ENCODE measurements at regions not wholly inside any gene's neighbourhood (a gene's known extent, or its start where the extent isn't known, plus 50 kb on each side); places are given as distances from the start of the nearest gene placed in this dataset.

DNA sequence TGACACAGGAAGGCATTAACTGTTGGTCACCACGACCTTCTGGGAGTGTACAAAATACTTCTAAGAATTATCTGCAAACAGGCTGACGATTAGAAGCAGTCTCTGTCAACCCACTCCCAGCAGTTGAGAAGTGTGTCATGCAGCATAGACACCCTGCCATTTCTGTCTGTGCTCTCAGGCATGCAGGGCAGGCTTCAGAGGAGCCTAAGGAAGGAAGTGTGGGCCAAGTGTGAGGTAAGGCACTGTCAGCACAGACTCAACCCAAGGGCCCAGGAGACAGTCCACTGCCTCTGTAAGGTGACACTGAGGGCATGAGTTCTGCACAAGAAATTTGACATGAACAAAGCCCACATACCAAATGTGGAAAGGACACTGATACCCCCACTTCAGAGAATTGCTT is 109.0 kb upstream of the VIPR2 start:
- H3K4me3 ChIP-seq (replicated peaks in 1 of 3; ENCODE audit: insufficient read depth in 1 of 3, low read depth in 2 of 3, low read length in 3 of 3): no peak overlapping the region
- no peak overlapping the region for H3K27ac ChIP-seq (ENCODE audit: extremely low read length, insufficient read depth, low read length)
- DNase-seq (ENCODE audit: low spot score): no peak
- POLR2A ChIA-PET: no interaction called here
- H3K4me1 ChIP-seq (ENCODE audit: insufficient read depth, low read length): no peaks in the 10 kb centered on the region
- in situ Hi-C loops (cut with HindIII; ENCODE audit: extremely low pct_ligation_motif_present, low pct_unique_long_range_greater_than_20kb) (no loop called here), intact Hi-C loops (cut with micrococcal nuclease; ENCODE audit: unreplicated experiment) (no loop called here)
- no peak overlapping the region for H3K4me2 ChIP-seq (ENCODE audit: low read depth, low read length)
- H3K9me3 ChIP-seq (ENCODE audit: low read length): no peaks in the 10 kb centered on the region
- H4K20me1 ChIP-seq (ENCODE audit: insufficient read depth, low read length): no peaks in the 10 kb centered on the region
- no peaks in the 10 kb centered on the region for H3K36me3 ChIP-seq (replicated peaks in 1 of 2; ENCODE audit: control insufficient read depth in 1 of 2, insufficient read depth in 2 of 2, low read length in 2 of 2)
- WGBS (ENCODE audit: low lambda C conversion rate): 6% methylated on average over 2 of the region's 2 CpGs
- no peaks in the 10 kb centered on the region for H3K79me2 ChIP-seq (ENCODE audit: insufficient read depth, low read length)
- ATAC-seq: no peak
- no peak for FAIRE-seq
- H3K27me3 ChIP-seq (ENCODE audit: control insufficient read depth in 1 of 2, insufficient read depth in 2 of 2, low read length in 2 of 2): peaks cover 0 to 21% of the 10 kb centered on the region in 2 experiments; a peak in 3 of 5 replicates
- no TSS peak for BruUV-seq (replicated peaks)
- no peak overlapping the region for H2AFZ ChIP-seq (ENCODE audit: low read length)
- no peak overlapping the region for H3K9ac ChIP-seq (ENCODE audit: insufficient read depth, low read depth, low read length)
- TF ChIP-seq PHB2 (IDR thresholded peaks at IDR 0.05; ENCODE audit: partially characterized antibody) (no peak), ZNF563 (CRISPR knock-in tag; IDR thresholded peaks at IDR 0.05) (no peak), REL (CRISPR knock-in tag; conservative IDR thresholded peaks at IDR 0.05) (no peak)
- TF ChIP-seq, protein P1, sequence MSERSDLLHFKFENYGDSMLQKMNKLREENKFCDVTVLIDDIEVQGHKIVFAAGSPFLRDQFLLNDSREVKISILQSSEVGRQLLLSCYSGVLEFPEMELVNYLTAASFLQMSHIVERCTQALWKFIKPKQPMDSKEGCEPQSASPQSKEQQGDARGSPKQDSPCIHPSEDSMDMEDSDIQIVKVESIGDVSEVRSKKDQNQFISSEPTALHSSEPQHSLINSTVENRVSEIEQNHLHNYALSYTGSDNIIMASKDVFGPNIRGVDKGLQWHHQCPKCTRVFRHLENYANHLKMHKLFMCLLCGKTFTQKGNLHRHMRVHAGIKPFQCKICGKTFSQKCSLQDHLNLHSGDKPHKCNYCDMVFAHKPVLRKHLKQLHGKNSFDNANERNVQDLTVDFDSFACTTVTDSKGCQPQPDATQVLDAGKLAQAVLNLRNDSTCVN (CRISPR knock-in tag; IDR thresholded peaks at IDR 0.05; ENCODE audit: borderline replicate concordance): no peak
- TF ChIP-seq, protein P2, sequence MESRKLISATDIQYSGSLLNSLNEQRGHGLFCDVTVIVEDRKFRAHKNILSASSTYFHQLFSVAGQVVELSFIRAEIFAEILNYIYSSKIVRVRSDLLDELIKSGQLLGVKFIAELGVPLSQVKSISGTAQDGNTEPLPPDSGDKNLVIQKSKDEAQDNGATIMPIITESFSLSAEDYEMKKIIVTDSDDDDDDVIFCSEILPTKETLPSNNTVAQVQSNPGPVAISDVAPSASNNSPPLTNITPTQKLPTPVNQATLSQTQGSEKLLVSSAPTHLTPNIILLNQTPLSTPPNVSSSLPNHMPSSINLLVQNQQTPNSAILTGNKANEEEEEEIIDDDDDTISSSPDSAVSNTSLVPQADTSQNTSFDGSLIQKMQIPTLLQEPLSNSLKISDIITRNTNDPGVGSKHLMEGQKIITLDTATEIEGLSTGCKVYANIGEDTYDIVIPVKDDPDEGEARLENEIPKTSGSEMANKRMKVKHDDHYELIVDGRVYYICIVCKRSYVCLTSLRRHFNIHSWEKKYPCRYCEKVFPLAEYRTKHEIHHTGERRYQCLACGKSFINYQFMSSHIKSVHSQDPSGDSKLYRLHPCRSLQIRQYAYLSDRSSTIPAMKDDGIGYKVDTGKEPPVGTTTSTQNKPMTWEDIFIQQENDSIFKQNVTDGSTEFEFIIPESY (CRISPR knock-in tag; IDR thresholded peaks at IDR 0.05): no peak
- TF ChIP-seq, protein P3, sequence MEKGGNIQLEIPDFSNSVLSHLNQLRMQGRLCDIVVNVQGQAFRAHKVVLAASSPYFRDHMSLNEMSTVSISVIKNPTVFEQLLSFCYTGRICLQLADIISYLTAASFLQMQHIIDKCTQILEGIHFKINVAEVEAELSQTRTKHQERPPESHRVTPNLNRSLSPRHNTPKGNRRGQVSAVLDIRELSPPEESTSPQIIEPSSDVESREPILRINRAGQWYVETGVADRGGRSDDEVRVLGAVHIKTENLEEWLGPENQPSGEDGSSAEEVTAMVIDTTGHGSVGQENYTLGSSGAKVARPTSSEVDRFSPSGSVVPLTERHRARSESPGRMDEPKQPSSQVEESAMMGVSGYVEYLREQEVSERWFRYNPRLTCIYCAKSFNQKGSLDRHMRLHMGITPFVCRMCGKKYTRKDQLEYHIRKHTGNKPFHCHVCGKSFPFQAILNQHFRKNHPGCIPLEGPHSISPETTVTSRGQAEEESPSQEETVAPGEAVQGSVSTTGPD (CRISPR knock-in tag; IDR thresholded peaks at IDR 0.05): no peak
- TF ChIP-seq, protein P4, sequence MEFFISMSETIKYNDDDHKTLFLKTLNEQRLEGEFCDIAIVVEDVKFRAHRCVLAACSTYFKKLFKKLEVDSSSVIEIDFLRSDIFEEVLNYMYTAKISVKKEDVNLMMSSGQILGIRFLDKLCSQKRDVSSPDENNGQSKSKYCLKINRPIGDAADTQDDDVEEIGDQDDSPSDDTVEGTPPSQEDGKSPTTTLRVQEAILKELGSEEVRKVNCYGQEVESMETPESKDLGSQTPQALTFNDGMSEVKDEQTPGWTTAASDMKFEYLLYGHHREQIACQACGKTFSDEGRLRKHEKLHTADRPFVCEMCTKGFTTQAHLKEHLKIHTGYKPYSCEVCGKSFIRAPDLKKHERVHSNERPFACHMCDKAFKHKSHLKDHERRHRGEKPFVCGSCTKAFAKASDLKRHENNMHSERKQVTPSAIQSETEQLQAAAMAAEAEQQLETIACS (CRISPR knock-in tag; IDR thresholded peaks at IDR 0.05): no peak
- TF ChIP-seq, protein P5, sequence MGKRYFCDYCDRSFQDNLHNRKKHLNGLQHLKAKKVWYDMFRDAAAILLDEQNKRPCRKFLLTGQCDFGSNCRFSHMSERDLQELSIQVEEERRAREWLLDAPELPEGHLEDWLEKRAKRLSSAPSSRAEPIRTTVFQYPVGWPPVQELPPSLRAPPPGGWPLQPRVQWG (CRISPR knock-in tag; IDR thresholded peaks at IDR 0.05; ENCODE audit: borderline replicate concordance, low read depth): no peak
- TF ChIP-seq, protein P6, sequence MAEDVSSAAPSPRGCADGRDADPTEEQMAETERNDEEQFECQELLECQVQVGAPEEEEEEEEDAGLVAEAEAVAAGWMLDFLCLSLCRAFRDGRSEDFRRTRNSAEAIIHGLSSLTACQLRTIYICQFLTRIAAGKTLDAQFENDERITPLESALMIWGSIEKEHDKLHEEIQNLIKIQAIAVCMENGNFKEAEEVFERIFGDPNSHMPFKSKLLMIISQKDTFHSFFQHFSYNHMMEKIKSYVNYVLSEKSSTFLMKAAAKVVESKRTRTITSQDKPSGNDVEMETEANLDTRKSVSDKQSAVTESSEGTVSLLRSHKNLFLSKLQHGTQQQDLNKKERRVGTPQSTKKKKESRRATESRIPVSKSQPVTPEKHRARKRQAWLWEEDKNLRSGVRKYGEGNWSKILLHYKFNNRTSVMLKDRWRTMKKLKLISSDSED (CRISPR knock-in tag; IDR thresholded peaks at IDR 0.05): no peak
- CTCF ChIA-PET (ENCODE audit: low intra/inter-chr PET ratio, low total read pairs): no interaction called here
